Neuronal stem cell (in vitro differentiated cells): ENCODE measurements at regions not wholly inside any gene's neighbourhood (a gene's known extent, or its start where the extent isn't known, plus 50 kb on each side); places are given as distances from the start of the nearest gene placed in this dataset.

Experiments
- DNase-seq: peaks from one replicate; pipeline ENCODE4 v3.0.0-alpha.2; 2013; ENCODE audit warnings: low spot score
- H2AFZ ChIP-seq: one replicate; pipeline ENCODE4 v1.6.1; 2013; ENCODE audit warnings: mild to moderate bottlenecking, low read length, inconsistent platforms
- H2AK5ac ChIP-seq: 2 replicates; pipeline ENCODE4 v1.6.1; 2013; ENCODE audit warnings: low read depth, mild to moderate bottlenecking, inconsistent platforms, low read length, moderate library complexity, mixed read lengths
- H2BK120ac ChIP-seq: 2 replicates; pipeline ENCODE4 v1.6.1; 2013; ENCODE audit warnings: low read depth, mild to moderate bottlenecking, inconsistent platforms, low read length, moderate library complexity, mixed read lengths
- H2BK12ac ChIP-seq: one replicate; pipeline ENCODE4 v1.6.1; 2013; ENCODE audit warnings: low read length, inconsistent platforms
- H2BK15ac ChIP-seq: 2 replicates; pipeline ENCODE4 v1.6.1; 2013; ENCODE audit warnings: mild to moderate bottlenecking, low read length, inconsistent platforms, mixed read lengths
- H2BK5ac ChIP-seq: one replicate; pipeline ENCODE4 v1.6.1; 2013; ENCODE audit warnings: inconsistent platforms, mild to moderate bottlenecking, low read length, moderate library complexity
- H3K14ac ChIP-seq: one replicate; pipeline ENCODE4 v1.6.1; 2013; ENCODE audit warnings: low read length, inconsistent platforms
- H3K18ac ChIP-seq: 2 replicates; pipeline ENCODE4 v1.6.1; 2013; ENCODE audit warnings: low read length, inconsistent platforms
- H3K23ac ChIP-seq: 2 replicates; pipeline ENCODE4 v1.6.1; 2013; ENCODE audit warnings: low read depth, mild to moderate bottlenecking, mixed read lengths, low read length, inconsistent platforms; ENCODE audit not compliant: poor library complexity
- H3K27ac ChIP-seq: replicated peaks from 3 replicates; pipeline ENCODE4 v1.5.1; 2013; ENCODE audit warnings: low read length, inconsistent platforms
- H3K27me3 ChIP-seq, 3 experiments: 2 replicates each; pipeline ENCODE4 v1.6.1; 2013; ENCODE audit warnings: low read length in 3 of 3, mild to moderate bottlenecking in 2 of 3, inconsistent platforms in 1 of 3, low read depth in 1 of 3, mixed read lengths in 1 of 3, moderate library complexity in 1 of 3; ENCODE audit not compliant: control insufficient read depth in 3 of 3, insufficient read depth in 3 of 3
- H3K36me3 ChIP-seq, 2 donors: replicated peaks in 1 of 2; 2 replicates each; pipeline ENCODE4 v1.6.1; 2013; ENCODE audit warnings: low read length in 2 of 2; ENCODE audit not compliant: control insufficient read depth in 2 of 2, insufficient read depth in 2 of 2
- H3K4ac ChIP-seq: 2 replicates; pipeline ENCODE4 v1.6.1; 2013; ENCODE audit warnings: inconsistent platforms, mild to moderate bottlenecking, low read length, moderate library complexity
- H3K4me1 ChIP-seq, 2 donors: 1 replicate in 1 of 2; 2 replicates in 1 of 2; pipeline ENCODE4 v1.6.1; 2013; ENCODE audit warnings: low read length in 2 of 2, low read depth in 1 of 2; ENCODE audit not compliant: control insufficient read depth in 2 of 2, insufficient read depth in 1 of 2
- H3K4me2 ChIP-seq: one replicate; pipeline ENCODE4 v1.6.1; 2013; ENCODE audit warnings: mild to moderate bottlenecking, low read length, inconsistent platforms; ENCODE audit not compliant: insufficient read depth, poor library complexity, severe bottlenecking
- H3K4me3 ChIP-seq, 2 donors: 2 replicates each; pipeline ENCODE4 v1.5.1; 2013; ENCODE audit warnings: low read length in 2 of 2, mild to moderate bottlenecking in 2 of 2, inconsistent platforms in 1 of 2, moderate library complexity in 1 of 2
- H3K79me1 ChIP-seq: one replicate; pipeline ENCODE4 v1.6.1; 2013; ENCODE audit warnings: low read depth, mild to moderate bottlenecking, inconsistent platforms, low read length, moderate library complexity
- H3K9ac ChIP-seq: one replicate; pipeline ENCODE4 v1.6.1; 2013; ENCODE audit warnings: mild to moderate bottlenecking, low read depth, low read length, inconsistent platforms; ENCODE audit not compliant: poor library complexity
- H3K9me3 ChIP-seq, 2 donors: replicated peaks in 1 of 2; 2 replicates each; pipeline versions ENCODE3 to v1.6.1; 2013; ENCODE audit warnings: low read length in 2 of 2, mild to moderate bottlenecking in 2 of 2, inconsistent platforms in 1 of 2, low read depth in 1 of 2, mixed read lengths in 1 of 2, moderate library complexity in 1 of 2; ENCODE audit not compliant: control insufficient read depth in 2 of 2, insufficient read depth in 1 of 2
- H4K8ac ChIP-seq: one replicate; pipeline ENCODE4 v1.6.1; 2013; ENCODE audit warnings: low read depth, mild to moderate bottlenecking, inconsistent platforms, low read length, moderate library complexity
- H4K91ac ChIP-seq: one replicate; pipeline ENCODE4 v1.6.1; 2013; ENCODE audit warnings: low read length, low read depth, mild to moderate bottlenecking, inconsistent platforms; ENCODE audit not compliant: poor library complexity
- WGBS, 2 donors: extraction: QIAGEN DNeasy Blood & Tissue Kit; methylation state at CpG; one replicate each; pipeline ENCODE4 v1.1.7; 2013; ENCODE audit warnings: missing lambda C conversion rate in 2 of 2, mixed read lengths in 1 of 2; ENCODE audit not compliant: insufficient read length in 2 of 2, insufficient replicate concordance in 1 of 2; ENCODE audit errors: extremely low coverage in 2 of 2; 5-methylcytosine and 5-hydroxymethylcytosine counted together

DNA sequence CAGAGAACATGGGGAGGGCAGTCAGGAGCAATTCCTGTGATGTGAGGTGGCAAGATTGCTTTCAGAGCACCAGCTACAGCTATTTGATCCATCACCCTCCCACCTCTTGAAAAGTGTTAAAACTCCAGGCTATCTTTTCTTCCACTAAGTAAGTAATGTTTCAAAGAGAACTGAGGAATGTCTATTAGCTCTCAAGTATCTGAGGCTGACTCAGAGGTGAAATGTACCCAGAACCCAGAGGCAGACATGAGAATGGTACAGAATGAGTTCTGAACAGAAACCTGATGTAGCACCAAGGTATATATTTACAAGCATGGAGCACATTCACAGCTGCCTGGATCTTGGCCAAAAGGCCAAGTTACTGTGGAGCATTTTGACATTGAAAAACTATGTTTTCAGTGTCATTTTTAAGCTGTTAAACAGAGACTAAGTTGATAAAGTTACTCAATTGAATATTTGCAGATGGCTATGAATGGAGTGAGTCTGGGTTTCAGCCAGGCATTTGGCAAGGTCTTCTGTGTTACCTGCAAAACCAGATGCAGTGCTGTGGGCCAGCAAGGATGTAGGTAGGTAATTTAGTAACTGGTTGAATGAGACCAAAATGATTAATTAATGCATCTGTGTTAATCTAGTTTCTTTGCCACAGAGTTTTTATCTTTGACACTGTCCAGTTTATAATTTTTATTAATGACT is 227.7 kb upstream of the CD96 start:
- H2BK15ac ChIP-seq = no peak overlapping the region
- no peak overlapping the region for H3K18ac ChIP-seq
- H2AK5ac ChIP-seq = no peak overlapping the region
- H2BK5ac ChIP-seq = no peak overlapping the region
- no peaks in the 10 kb centered on the region for H3K36me3 ChIP-seq
- H3K9ac ChIP-seq = no peak overlapping the region
- no peak overlapping the region for H4K91ac ChIP-seq
- H3K4me2 ChIP-seq = no peak overlapping the region
- no peak overlapping the region for H3K4me3 ChIP-seq
- no peaks in the 10 kb centered on the region for H3K27me3 ChIP-seq
- H3K27ac ChIP-seq = no peak overlapping the region
- no peak overlapping the region for H3K23ac ChIP-seq
- peaks cover 0 to 1% of the 10 kb centered on the region in 2 donors for H3K4me1 ChIP-seq
- H3K9me3 ChIP-seq = no peaks in the 10 kb centered on the region
- no peaks in the 10 kb centered on the region for H3K79me1 ChIP-seq
- no peak for DNase-seq
- no peak overlapping the region for H2BK120ac ChIP-seq
- H2BK12ac ChIP-seq = no peak overlapping the region
- H3K14ac ChIP-seq = no peak overlapping the region
- H2AFZ ChIP-seq = no peak overlapping the region
- H3K4ac ChIP-seq = no peak overlapping the region
- H4K8ac ChIP-seq = no peak overlapping the region

GRCh38 chr3:111314898-111315297 is 227.1 kb upstream of the CD96 start:
- DNase-seq = no peak
- WGBS, 2 donors = no CpG with 5 or more reads among the region's 5 CpGs
- no peak overlapping the region for H2AFZ ChIP-seq

GRCh38 chr3:111315930-111316587 is 225.9 kb upstream of the CD96 start:
- Histone ChIP-seq H3K4me3 (no peak overlapping the region), H3K27ac (no peak overlapping the region), H3K4me2 (no peak overlapping the region), H2BK120ac (no peak overlapping the region), H2AK5ac (no peak overlapping the region), H3K9ac (no peak overlapping the region), H3K4ac (no peak overlapping the region), H2AFZ (peak overlapping the region; percentile 23), H3K23ac (no peak overlapping the region), H3K14ac (no peak overlapping the region), H3K79me1 (no peaks in the 10 kb centered on the region), H2BK15ac (no peak overlapping the region), H2BK12ac (no peak overlapping the region), H3K18ac (no peak overlapping the region), H3K27me3 (no peaks in the 10 kb centered on the region), H3K36me3 (no peaks in the 10 kb centered on the region), H3K4me1 (peaks cover 0 to 1% of the 10 kb centered on the region in 2 donors), H4K8ac (no peak overlapping the region), H4K91ac (no peak overlapping the region), H2BK5ac (no peak overlapping the region), H3K9me3 (no peaks in the 10 kb centered on the region)
- WGBS, 2 donors = no CpG with 5 or more reads among the region's 4 CpGs
- DNase-seq = no peak

More at GRCh38 chr3:111314898-111315297, 227.1 kb upstream of the CD96 start:
- no peak overlapping the region for H3K18ac ChIP-seq
- H2BK12ac ChIP-seq = no peak overlapping the region
- no peaks in the 10 kb centered on the region for H3K9me3 ChIP-seq
- H2BK5ac ChIP-seq = no peak overlapping the region
- H3K4me2 ChIP-seq = no peak overlapping the region
- H3K36me3 ChIP-seq = no peaks in the 10 kb centered on the region
- no peak overlapping the region for H2BK120ac ChIP-seq
- no peak overlapping the region for H3K23ac ChIP-seq
- no peak overlapping the region for H3K4ac ChIP-seq
- no peak overlapping the region for H2AK5ac ChIP-seq
- H3K4me1 ChIP-seq = peaks cover 0 to 1% of the 10 kb centered on the region in 2 donors
- H3K14ac ChIP-seq = no peak overlapping the region
- no peak overlapping the region for H3K4me3 ChIP-seq
- no peaks in the 10 kb centered on the region for H3K27me3 ChIP-seq
- H2BK15ac ChIP-seq = no peak overlapping the region
- no peak overlapping the region for H4K8ac ChIP-seq
- no peak overlapping the region for H4K91ac ChIP-seq
- no peak overlapping the region for H3K27ac ChIP-seq
- H3K9ac ChIP-seq = no peak overlapping the region
- no peaks in the 10 kb centered on the region for H3K79me1 ChIP-seq

DNA sequence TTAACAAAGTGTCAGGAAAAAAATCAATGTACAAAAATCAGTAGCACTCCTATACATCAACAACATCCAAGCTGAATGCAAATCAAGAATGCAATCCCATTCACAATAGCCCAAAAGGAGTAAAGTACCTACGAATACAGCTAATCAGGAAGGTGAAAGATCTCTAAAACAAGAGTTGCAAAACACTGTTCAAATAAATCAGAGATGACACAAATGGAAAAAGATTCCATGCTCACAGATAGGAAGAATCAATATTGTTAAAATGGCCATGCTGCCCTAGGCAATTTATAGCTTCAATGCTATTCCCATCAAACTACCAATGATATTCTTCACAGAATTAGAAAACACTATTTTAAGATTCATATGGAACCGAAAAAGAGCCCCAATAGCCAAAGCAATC is 223.7 kb upstream of the CD96 start:
- Histone ChIP-seq H3K4me2 (no peak overlapping the region), H3K9me3 (no peaks in the 10 kb centered on the region), H2BK5ac (no peak overlapping the region), H2AFZ (no peak overlapping the region), H2BK120ac (no peak overlapping the region), H3K14ac (no peak overlapping the region), H3K27ac (no peak overlapping the region), H3K4me1 (peaks cover 0 to 2% of the 10 kb centered on the region in 2 donors), H3K23ac (no peak overlapping the region), H3K9ac (no peak overlapping the region), H3K4ac (no peak overlapping the region), H4K91ac (no peak overlapping the region), H3K18ac (no peak overlapping the region), H3K36me3 (no peaks in the 10 kb centered on the region), H3K4me3 (no peak overlapping the region), H4K8ac (no peak overlapping the region), H2BK12ac (no peak overlapping the region), H3K79me1 (no peaks in the 10 kb centered on the region), H2AK5ac (no peak overlapping the region), H3K27me3 (no peaks in the 10 kb centered on the region), H2BK15ac (no peak overlapping the region)
- no CpG with 5 or more reads among the region's 2 CpGs for WGBS, 2 donors
- DNase-seq = no peak
